ENCODE measurements at regions not wholly inside any gene's neighbourhood (a gene's known extent, or its start where the extent isn't known, plus 50 kb on each side); places are given as distances from the start of the nearest gene placed in this dataset.
"Not testable (repeated sequence)": the region's sequence is repeated elsewhere in the genome, so short reads cannot be mapped to it uniquely, and the experiment has no call there.

DNA sequence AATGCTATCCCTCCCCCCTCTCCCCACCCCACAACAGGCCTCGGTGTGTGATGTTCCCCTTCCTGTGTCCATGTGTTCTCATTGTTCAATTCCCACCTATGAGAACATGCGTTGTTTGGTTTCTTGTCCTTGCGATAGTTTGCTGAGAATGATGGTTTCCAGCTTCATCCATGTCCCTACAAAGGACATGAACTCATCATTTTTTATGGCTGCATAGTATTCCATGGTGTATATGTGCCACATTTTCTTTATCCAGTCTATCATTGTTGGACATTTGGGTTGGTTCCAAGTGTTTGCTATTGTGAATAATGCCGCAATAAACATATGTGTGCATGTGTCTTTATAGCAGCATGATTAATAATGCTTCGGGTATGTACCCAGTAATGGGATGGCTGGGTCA is 1156.1 kb downstream of the NAALADL2 start:
- TF ChIP-seq, protein P1, sequence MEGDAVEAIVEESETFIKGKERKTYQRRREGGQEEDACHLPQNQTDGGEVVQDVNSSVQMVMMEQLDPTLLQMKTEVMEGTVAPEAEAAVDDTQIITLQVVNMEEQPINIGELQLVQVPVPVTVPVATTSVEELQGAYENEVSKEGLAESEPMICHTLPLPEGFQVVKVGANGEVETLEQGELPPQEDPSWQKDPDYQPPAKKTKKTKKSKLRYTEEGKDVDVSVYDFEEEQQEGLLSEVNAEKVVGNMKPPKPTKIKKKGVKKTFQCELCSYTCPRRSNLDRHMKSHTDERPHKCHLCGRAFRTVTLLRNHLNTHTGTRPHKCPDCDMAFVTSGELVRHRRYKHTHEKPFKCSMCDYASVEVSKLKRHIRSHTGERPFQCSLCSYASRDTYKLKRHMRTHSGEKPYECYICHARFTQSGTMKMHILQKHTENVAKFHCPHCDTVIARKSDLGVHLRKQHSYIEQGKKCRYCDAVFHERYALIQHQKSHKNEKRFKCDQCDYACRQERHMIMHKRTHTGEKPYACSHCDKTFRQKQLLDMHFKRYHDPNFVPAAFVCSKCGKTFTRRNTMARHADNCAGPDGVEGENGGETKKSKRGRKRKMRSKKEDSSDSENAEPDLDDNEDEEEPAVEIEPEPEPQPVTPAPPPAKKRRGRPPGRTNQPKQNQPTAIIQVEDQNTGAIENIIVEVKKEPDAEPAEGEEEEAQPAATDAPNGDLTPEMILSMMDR (IDR thresholded peaks at IDR 0.05), result not testable (repeated sequence)
- TF ChIP-seq POLR2A (IDR thresholded peaks at IDR 0.05), result not testable (repeated sequence)

All from thyroid gland (tissue), 4 donors.